ENCODE measurements at regions not wholly inside any gene's neighbourhood (a gene's known extent, or its start where the extent isn't known, plus 50 kb on each side); places are given as distances from the start of the nearest gene placed in this dataset.

DNA sequence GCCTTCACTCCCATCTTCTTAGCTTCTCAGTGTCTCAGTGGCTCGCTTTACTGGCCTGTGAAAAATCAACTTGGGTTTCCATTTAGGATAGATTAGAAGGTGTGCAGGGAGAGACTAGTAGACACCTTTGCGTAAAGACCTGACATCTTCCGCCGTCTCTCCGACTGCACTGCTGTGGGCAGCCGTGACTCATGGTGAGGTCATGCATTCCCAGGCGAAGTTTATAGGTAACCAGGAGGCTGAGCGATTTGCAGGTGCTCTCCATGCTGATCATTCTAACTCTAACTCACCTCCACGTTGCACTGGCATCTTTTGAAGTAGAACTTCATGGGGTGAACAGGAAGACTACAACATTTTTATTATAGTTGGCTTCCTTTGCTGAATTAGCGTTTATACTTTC is 68.0 kb upstream of the ZNF438 start:
- Histone ChIP-seq H3K9me3 (no peaks in the 10 kb centered on the region), H3K27ac (peak overlapping the region in 2 of 12 donors; percentile 49 to 52), H3K27me3 (no peaks in the 10 kb centered on the region), H3K4me1 (peaks cover 0 to 10% (median 0%) of the 10 kb centered on the region in 12 donors), H3K36me3 (no peaks in the 10 kb centered on the region), H3K4me3 (no peak overlapping the region)
- TF ChIP-seq, protein P1, sequence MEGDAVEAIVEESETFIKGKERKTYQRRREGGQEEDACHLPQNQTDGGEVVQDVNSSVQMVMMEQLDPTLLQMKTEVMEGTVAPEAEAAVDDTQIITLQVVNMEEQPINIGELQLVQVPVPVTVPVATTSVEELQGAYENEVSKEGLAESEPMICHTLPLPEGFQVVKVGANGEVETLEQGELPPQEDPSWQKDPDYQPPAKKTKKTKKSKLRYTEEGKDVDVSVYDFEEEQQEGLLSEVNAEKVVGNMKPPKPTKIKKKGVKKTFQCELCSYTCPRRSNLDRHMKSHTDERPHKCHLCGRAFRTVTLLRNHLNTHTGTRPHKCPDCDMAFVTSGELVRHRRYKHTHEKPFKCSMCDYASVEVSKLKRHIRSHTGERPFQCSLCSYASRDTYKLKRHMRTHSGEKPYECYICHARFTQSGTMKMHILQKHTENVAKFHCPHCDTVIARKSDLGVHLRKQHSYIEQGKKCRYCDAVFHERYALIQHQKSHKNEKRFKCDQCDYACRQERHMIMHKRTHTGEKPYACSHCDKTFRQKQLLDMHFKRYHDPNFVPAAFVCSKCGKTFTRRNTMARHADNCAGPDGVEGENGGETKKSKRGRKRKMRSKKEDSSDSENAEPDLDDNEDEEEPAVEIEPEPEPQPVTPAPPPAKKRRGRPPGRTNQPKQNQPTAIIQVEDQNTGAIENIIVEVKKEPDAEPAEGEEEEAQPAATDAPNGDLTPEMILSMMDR (IDR thresholded peaks at IDR 0.05): no peak
- no peak for TF ChIP-seq POLR2A (IDR thresholded peaks at IDR 0.05)
- ATAC-seq (no peak), DNase-seq (no peak)
- WGBS, 4 donors: 91 to 94% (median 92%) methylated on average over 10 of the region's 10 CpGs
- intact Hi-C loops (cut with DNase I): no loop called here

DNA sequence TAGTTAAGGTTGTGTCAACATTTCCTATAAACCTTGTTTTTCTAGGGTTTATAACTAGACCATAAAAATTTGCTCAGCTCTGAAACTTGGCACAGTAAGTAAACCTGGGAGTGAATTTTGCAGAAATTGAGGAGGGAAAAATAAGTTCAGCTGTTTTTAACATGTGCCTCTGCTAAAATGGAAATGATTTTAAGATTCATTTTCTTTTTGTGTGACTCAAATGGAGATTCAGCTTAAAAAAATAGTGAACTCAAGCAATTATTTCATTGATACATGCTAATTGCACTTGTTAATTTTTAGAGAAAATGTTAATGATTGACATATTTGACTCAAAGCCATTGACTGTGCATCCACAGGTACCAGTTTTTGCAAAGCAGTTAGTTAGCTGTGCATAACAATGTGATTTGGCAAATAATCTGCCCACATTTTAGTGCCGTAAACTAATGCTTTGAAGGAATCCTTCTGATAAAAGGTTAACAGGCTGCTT is 68.5 kb upstream of the ZNF438 start:
- TF ChIP-seq, protein P1 (IDR thresholded peaks at IDR 0.05): no peak
- TF ChIP-seq POLR2A (IDR thresholded peaks at IDR 0.05): no peak
- H3K9me3 ChIP-seq: no peaks in the 10 kb centered on the region
- no peak overlapping the region for H3K27ac ChIP-seq
- ATAC-seq (no peak), DNase-seq (no peak)
- peaks cover 0 to 10% (median 0%) of the 10 kb centered on the region in 12 donors for H3K4me1 ChIP-seq
- no peak overlapping the region for H3K4me3 ChIP-seq
- no peaks in the 10 kb centered on the region for H3K36me3 ChIP-seq
- intact Hi-C loops (cut with DNase I): no loop called here
- WGBS, 4 donors: 88 to 100% (median 97%) methylated on average over 1 of the region's 1 CpG
- H3K27me3 ChIP-seq: no peaks in the 10 kb centered on the region

DNA sequence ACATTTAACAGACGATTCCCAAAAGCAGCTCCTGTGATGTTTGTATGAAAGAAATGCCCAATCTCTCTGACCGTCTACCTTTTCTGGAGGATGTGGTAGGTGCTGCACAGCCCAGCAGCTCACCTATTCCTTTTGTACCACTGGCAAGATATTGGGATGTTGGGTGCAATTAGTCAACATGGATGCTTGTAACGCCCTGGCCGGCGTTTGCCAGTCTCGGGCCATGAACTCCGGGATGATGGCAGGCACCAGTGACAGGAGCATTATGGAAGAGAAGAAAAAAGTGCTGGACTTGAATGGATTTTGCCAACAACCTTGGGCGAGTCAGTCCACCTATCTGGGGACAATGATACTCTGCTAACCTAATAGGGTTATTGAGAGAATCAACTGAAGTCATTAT is 69.0 kb upstream of the ZNF438 start:
- H3K27ac ChIP-seq: no peak overlapping the region
- no peaks in the 10 kb centered on the region for H3K36me3 ChIP-seq
- no peak for DNase-seq
- intact Hi-C loops (cut with DNase I): no loop called here
- no peaks in the 10 kb centered on the region for H3K27me3 ChIP-seq
- 95 to 97% (median 96%) methylated on average over 8 of the region's 8 CpGs for WGBS, 4 donors
- peaks cover 0 to 10% (median 0%) of the 10 kb centered on the region in 12 donors for H3K4me1 ChIP-seq
- TF ChIP-seq POLR2A (IDR thresholded peaks at IDR 0.05): no peak
- TF ChIP-seq, protein P1 (IDR thresholded peaks at IDR 0.05): no peak
- no peak overlapping the region for H3K4me3 ChIP-seq
- no peak for ATAC-seq
- H3K9me3 ChIP-seq: no peaks in the 10 kb centered on the region

DNA sequence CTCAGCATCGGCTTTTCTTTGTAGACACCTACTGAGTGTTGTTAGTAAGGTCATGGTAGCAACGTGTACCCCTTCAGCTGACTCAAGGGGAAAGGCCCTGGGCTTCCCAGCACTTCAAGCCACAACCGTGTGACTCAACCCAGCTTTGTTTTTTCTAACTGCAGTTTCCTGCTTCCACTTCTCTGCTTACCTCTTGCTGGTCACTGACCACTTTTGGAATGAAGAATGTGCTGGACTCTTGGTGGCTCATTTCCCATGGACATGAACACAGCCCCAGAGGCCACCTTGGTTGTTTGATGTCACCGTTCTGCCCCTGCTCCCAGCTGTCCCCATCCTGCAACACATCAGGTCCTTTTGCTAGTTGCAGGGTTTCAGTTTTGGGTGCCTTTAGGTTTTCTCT is 69.5 kb upstream of the ZNF438 start:
- DNase-seq: no peak
- TF ChIP-seq, protein P1 (IDR thresholded peaks at IDR 0.05): no peak
- TF ChIP-seq POLR2A (IDR thresholded peaks at IDR 0.05): no peak
- Histone ChIP-seq H3K27me3 (no peaks in the 10 kb centered on the region), H3K9me3 (no peaks in the 10 kb centered on the region), H3K4me1 (peaks cover 0 to 10% (median 0%) of the 10 kb centered on the region in 12 donors), H3K27ac (peak overlapping the region in 1 of 12 donors; percentile 20), H3K4me3 (no peak overlapping the region), H3K36me3 (no peaks in the 10 kb centered on the region)
- WGBS, 4 donors: 66 to 80% (median 71%) methylated on average over 4 of the region's 4 CpGs
- intact Hi-C loops (cut with DNase I): no loop called here
- peak in 1 of 4 donors; percentile 35 for ATAC-seq

Measured in heart left ventricle (tissue), 16 donors.